RWPE2 (cell line): ENCODE measurements at regions not wholly inside any gene's neighbourhood (a gene's known extent, or its start where the extent isn't known, plus 50 kb on each side); places are given as distances from the start of the nearest gene placed in this dataset.

ENCODE experiments used
- ATAC-seq: fragments of 200-7000 bp; cut with Tn5 transposase; 3 replicates; pipeline ENCODE4 v1.9.1; 2021; ENCODE audit warnings: low read depth
- DNase-seq: peaks from one replicate; pipeline ENCODE4 v3.0.0-alpha.2; 2020; ENCODE audit warnings: low spot score
- H3K27ac ChIP-seq: fragments of 450-650 bp; 2 replicates; pipeline ENCODE4 v1.5.1; 2017; ENCODE audit warnings: mild to moderate bottlenecking; ENCODE audit not compliant: poor library complexity, severe bottlenecking
- H3K27me3 ChIP-seq: fragments of 250-450 bp; sonication (Bioruptor Pico); 2 replicates; pipeline ENCODE4 v1.5.1; 2021; ENCODE audit warnings: mild to moderate bottlenecking, moderate library complexity; ENCODE audit not compliant: insufficient read depth, poor library complexity, severe bottlenecking
- H3K36me3 ChIP-seq: fragments of 250-450 bp; sonication (Bioruptor Pico); 2 replicates; pipeline ENCODE4 v1.5.1; 2020; ENCODE audit warnings: low read depth, mild to moderate bottlenecking, moderate library complexity
- H3K4me1 ChIP-seq: fragments of 250-450 bp; sonication (Bioruptor Pico); 2 replicates; pipeline ENCODE4 v1.5.1; 2021; ENCODE audit warnings: mild to moderate bottlenecking, moderate library complexity; ENCODE audit not compliant: insufficient read depth, poor library complexity, severe bottlenecking
- H3K4me3 ChIP-seq: fragments of 250-450 bp; sonication (Bioruptor Pico); 2 replicates; pipeline ENCODE4 v1.5.1; 2021; ENCODE audit warnings: mild to moderate bottlenecking, moderate library complexity; ENCODE audit not compliant: severe bottlenecking
- H3K9me3 ChIP-seq: fragments of 250-450 bp; sonication (Bioruptor Pico); 2 replicates; pipeline ENCODE4 v1.5.1; 2021; ENCODE audit warnings: mild to moderate bottlenecking, moderate library complexity; ENCODE audit not compliant: severe bottlenecking
- CTCF ChIP-seq: fragments of 450-650 bp; IDR thresholded peaks from one replicate; pipeline ENCODE4 v1.5.1; 2017; ENCODE audit warnings: mild to moderate bottlenecking, moderate library complexity; ENCODE audit not compliant: poor library complexity, severe bottlenecking

GRCh38 chr20:54407459-54407858, 67.9 kb upstream of the DOK5 start:
- DNase-seq (no peak), ATAC-seq (no peak)
- H3K27me3 ChIP-seq, result peaks cover 90% of the 10 kb centered on the region
- no peak overlapping the region for H3K4me3 ChIP-seq
- TF ChIP-seq CTCF, result no peak
- H3K9me3 ChIP-seq, result no peaks in the 10 kb centered on the region
- H3K4me1 ChIP-seq, result no peaks in the 10 kb centered on the region
- no peaks in the 10 kb centered on the region for H3K36me3 ChIP-seq
- no peak overlapping the region for H3K27ac ChIP-seq

GRCh38 chr20:54415967-54416366, 59.4 kb upstream of the DOK5 start:
- no peaks in the 10 kb centered on the region for H3K36me3 ChIP-seq
- H3K27ac ChIP-seq, result no peak overlapping the region
- peaks cover 80% of the 10 kb centered on the region for H3K27me3 ChIP-seq
- DNase-seq (no peak), ATAC-seq (no peak)
- no peaks in the 10 kb centered on the region for H3K9me3 ChIP-seq
- H3K4me3 ChIP-seq, result no peak overlapping the region
- TF ChIP-seq CTCF, result no peak
- H3K4me1 ChIP-seq, result no peaks in the 10 kb centered on the region

GRCh38 chr20:54416770-54417169, 58.6 kb upstream of the DOK5 start:
- DNase-seq, result no peak
- Histone ChIP-seq H3K9me3 (no peaks in the 10 kb centered on the region), H3K27me3 (peaks cover 77% of the 10 kb centered on the region), H3K36me3 (no peaks in the 10 kb centered on the region), H3K4me1 (no peaks in the 10 kb centered on the region), H3K27ac (no peak overlapping the region), H3K4me3 (no peak overlapping the region)
- ATAC-seq, result no peak
- TF ChIP-seq CTCF, result no peak

- no peak overlapping the region for H3K27ac ChIP-seq
- DNase-seq, result no peak
- no peak for TF ChIP-seq CTCF
- no peak overlapping the region for H3K4me3 ChIP-seq
- H3K9me3 ChIP-seq, result no peaks in the 10 kb centered on the region
- H3K4me1 ChIP-seq, result no peaks in the 10 kb centered on the region
- H3K27me3 ChIP-seq, result peaks cover 49% of the 10 kb centered on the region
- H3K36me3 ChIP-seq, result no peaks in the 10 kb centered on the region
- ATAC-seq, result no peak
These were observed 55.9 kb upstream of the DOK5 start for GRCh38 chr20:54419531-54419930.
